ENCODE measurements at regions not wholly inside any gene's neighbourhood (a gene's known extent, or its start where the extent isn't known, plus 50 kb on each side); places are given as distances from the start of the nearest gene placed in this dataset.

DNA sequence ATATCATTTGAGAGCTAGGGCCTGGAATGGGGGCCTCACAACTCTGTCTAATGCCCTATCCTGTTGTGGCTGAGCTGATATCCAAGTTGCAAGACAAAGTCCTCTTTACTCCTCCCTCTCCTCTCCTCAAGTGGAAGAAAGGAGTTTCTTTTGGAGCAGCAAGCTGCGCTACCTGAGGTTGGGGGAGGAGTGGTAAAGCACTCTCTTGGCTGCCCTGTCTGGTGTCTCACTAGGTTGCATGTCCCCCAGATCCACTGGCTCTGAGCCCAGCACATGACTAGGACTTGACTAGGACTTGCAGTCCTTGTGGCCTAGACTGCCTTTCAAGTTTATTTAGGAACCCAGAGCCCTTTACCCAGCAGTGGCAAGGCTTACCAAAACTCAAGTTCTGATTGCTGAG, 141.1 kb upstream of the SETMAR start:
- no peak for TF ChIP-seq CTCF (IDR thresholded peaks at IDR 0.05; ENCODE audit: low read depth, low read length, missing input control)
- no peak for TF ChIP-seq SP1 (IDR thresholded peaks at IDR 0.05)
- no peak for TF ChIP-seq YY1 (IDR thresholded peaks at IDR 0.05)
- no peak for TF ChIP-seq MAX (IDR thresholded peaks at IDR 0.05)
- no peak for TF ChIP-seq RAD21 (IDR thresholded peaks at IDR 0.05)
- no peak for TF ChIP-seq TAF1 (conservative IDR thresholded peaks at IDR 0.05)
- TF ChIP-seq HNF4G (IDR thresholded peaks at IDR 0.05), result no peak
- TF ChIP-seq HNF4A (conservative IDR thresholded peaks at IDR 0.05), result no peak
- TF ChIP-seq REST (IDR thresholded peaks at IDR 0.05), result no peak
- no peak for TF ChIP-seq JUND (IDR thresholded peaks at IDR 0.05)
- TF ChIP-seq EGR1 (IDR thresholded peaks at IDR 0.05; ENCODE audit: low read depth in 2 of 2), result no peak
- no peak for TF ChIP-seq ATF3 (IDR thresholded peaks at IDR 0.05)
- TF ChIP-seq GABPA (IDR thresholded peaks at IDR 0.05 in 1 of 2, conservative IDR thresholded peaks at IDR 0.05 in 1 of 2), result no peak
- TF ChIP-seq, protein P1, sequence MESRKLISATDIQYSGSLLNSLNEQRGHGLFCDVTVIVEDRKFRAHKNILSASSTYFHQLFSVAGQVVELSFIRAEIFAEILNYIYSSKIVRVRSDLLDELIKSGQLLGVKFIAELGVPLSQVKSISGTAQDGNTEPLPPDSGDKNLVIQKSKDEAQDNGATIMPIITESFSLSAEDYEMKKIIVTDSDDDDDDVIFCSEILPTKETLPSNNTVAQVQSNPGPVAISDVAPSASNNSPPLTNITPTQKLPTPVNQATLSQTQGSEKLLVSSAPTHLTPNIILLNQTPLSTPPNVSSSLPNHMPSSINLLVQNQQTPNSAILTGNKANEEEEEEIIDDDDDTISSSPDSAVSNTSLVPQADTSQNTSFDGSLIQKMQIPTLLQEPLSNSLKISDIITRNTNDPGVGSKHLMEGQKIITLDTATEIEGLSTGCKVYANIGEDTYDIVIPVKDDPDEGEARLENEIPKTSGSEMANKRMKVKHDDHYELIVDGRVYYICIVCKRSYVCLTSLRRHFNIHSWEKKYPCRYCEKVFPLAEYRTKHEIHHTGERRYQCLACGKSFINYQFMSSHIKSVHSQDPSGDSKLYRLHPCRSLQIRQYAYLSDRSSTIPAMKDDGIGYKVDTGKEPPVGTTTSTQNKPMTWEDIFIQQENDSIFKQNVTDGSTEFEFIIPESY (IDR thresholded peaks at IDR 0.05), result no peak
